NCI-H226 (cell line): ENCODE measurements at regions not wholly inside any gene's neighbourhood (a gene's known extent, or its start where the extent isn't known, plus 50 kb on each side); places are given as distances from the start of the nearest gene placed in this dataset.
"Not testable (repeated sequence)": the region's sequence is repeated elsewhere in the genome, so short reads cannot be mapped to it uniquely, and the experiment has no call there.

ENCODE experiments used
- DNase-seq: peaks from one replicate; pipeline ENCODE4 v3.0.0-alpha.2; 2015

DNA sequence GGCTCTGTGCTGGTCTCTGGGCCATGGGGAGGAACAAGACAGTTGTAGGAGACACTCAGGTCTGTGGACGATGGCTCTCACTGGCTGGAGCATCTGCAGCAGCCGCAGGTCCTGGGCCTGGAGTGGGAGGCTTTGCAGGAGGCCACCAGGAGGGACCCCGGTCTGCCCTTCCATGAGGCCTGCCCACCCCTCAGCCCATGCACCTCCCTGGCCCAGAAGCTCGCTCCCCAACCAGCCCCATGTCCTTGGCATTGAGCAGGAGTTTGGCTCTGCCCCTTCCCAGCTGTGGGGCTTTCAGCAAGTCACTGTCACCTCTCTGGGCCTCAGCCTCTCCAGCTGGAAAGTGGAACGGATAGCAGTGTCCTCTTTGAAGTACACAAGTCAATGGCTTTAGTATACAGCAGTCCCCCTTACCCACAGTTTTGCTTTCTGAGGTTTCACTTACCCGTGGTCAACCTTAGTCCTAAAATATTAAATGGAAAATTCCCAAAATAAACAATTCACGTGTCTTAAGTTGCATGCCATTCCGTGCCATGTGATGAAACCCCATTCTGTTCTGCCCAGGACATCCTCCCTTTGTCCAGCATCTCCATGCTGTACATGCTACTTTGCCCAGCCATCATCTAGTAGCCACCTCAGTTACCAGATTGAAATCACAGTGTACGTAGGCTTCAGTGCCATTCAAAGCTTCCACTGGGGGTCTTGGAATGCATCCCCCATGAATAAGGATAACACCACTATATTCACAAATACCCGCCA is 104.0 kb downstream of the CPZ start:
- DNase-seq = no peak

DNA sequence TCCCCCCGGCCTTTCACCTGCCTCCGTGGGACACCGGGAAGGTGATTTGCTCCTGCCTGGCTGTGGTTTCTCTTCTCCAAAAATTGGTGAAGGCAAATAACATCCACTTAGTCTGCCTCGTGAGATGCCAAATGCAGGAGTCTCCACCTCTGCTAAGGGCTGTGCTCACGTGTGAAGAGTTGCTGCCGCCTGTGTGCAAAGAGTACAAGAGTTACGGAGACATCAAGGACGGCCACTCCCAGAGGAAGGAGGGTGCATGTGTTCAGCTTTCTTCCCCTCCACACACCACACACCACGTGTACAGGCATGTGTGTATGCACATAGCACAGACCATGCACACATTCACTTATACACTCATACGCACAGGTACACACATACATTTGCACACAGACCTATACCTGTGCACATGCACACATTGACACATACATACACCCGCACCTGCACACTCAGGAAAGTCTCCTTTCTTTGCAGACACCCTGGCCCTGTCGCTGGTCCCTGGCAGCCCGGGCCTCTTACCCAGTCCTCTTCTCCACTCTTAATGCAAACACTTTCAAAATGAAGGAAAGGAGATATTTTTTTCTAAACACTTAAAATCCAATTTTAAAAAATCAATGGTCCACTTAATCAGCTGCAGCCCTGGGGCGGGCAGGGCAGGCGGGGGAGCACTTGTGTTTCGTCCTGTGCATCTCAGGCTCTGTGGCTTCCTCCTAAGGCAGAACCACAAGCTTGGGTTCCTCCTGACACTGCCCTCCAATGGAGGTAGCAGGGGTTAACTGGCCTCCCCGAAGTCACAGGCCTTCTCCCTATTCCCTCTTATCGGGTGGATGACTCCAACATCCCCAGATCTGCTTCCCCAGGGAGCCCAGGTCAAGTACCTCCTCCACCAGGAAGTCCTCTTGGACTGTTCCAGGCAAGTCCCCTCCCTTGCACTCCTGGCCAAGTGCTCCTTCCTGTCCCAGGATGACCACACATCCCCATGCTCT is 103.0 kb downstream of the CPZ start:
- no peak for DNase-seq

DNA sequence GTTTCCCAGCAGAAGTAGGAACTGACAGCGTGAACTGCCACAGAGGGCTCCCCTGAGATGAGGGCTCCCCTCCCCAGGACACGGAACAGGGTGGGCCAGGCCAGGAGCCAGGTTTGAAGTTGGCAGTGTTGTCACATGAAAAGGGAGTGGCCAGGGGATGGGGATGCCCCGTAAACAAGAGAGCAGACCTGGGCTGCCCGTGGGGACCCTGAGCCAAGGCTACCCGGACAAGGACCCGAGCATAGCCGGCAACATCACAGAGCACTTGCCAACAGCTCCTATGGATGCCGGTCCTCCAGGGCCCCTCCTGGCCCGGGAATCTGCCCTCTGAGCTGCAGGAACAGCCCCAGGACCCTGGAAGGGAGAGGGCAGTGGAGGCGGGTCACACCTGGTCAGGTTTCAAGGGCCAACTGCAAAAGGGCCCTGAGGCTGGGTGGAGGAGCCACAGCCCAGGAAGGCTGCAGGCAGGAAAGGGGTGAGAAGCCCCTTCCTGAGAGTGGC is 102.1 kb downstream of the CPZ start:
- DNase-seq = no peak

DNA sequence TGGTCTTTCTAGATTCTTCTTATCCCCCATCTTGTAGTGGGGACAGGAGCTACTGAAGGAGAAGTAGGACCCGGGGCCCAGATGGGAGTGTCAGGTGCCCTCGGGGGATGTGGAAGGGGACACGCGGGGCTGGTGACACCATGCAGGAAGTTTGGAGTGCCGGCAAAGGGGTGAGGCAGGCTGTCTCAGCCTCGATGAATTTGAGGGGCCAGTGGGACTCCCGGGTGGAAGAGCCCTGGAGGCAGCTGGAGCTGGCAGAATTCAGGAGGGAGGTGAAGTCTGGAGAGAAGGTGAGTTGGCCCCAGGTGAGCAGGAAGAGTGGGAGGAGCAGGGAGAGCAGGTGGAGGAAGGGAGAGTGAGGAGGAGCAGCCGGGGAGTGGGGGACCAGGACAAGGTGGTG is 101.7 kb downstream of the CPZ start:
- DNase-seq = no peak

DNA sequence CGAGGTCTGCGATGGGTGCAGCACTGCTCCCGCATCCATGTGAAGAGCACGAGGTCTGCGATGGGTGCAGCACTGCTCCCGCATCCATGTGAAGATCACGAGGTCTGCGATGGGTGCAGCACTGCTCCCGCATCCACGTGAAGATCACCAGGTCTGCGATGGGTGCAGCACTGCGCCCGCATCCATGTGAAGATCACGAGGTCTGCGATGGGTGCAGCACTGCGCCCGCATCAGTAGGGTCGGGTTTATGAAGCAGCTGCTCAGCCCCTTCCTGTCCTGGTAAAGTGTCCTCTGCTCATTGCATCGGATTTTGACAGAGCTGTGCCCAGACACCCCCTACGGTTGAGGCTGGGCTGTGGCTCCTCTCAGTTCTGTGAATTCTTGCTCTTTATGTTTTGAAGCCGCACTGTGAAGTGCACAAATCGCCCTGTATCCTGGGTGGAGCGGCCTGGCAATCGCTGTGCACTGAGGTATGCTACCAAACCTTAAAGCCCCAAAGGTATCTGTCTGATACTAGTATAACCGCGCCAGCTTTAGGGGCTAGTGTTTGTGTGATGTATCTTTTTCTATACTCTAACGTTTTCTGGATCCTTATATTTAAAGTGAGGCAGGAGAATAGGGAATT is 98.7 kb downstream of the CPZ start:
- no peak for DNase-seq

GRCh38 chr4:8690216-8691150 is 97.9 kb downstream of the CPZ start:
- DNase-seq = no peak

DNA sequence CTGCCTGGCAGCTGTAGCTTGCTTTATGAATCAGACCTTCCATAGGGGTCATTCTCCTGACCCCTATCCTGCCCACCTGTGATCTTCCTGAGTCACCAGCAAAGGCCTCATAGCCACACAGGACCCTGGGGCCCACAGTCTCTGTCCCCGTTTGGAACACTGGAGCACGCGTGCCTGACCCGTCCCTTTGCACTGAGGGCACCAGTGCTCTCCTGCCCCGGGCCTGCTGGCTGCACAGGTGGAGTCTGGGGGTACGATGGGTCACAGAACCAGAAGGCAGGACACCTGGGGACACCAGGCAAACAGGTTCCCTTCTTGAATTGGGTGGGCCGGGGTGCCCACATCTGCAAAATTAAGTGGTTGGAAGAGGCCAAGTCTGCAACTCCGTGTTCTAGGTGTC is 97.2 kb downstream of the CPZ start:
- no peak for DNase-seq

DNA sequence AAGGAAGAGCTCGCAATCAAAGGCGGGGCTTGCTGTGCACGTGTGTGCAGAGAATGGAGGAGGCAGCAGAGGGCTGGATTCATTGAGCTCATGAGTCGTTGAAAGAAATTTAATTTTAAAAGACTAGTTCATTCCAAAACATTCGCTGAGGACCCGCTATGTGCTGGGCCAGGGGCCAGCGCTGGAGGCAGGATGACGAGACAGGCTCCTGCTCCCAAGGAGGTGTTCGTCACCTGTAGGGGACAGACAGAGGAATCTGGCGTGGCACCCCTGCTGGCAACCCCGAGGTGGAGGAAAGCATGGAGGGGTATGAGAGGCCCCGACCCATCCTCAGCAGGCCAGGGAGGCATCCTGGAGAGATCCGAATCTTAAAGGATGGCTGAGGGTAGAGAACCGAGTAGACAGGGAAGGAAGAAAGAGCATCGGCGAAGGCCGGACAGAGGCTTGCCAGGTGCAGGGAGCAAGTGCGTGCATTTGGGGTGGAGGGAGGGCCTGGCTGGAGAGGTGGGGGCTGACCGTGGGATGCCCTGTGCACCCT is 96.4 kb downstream of the CPZ start:
- DNase-seq = no peak

DNA sequence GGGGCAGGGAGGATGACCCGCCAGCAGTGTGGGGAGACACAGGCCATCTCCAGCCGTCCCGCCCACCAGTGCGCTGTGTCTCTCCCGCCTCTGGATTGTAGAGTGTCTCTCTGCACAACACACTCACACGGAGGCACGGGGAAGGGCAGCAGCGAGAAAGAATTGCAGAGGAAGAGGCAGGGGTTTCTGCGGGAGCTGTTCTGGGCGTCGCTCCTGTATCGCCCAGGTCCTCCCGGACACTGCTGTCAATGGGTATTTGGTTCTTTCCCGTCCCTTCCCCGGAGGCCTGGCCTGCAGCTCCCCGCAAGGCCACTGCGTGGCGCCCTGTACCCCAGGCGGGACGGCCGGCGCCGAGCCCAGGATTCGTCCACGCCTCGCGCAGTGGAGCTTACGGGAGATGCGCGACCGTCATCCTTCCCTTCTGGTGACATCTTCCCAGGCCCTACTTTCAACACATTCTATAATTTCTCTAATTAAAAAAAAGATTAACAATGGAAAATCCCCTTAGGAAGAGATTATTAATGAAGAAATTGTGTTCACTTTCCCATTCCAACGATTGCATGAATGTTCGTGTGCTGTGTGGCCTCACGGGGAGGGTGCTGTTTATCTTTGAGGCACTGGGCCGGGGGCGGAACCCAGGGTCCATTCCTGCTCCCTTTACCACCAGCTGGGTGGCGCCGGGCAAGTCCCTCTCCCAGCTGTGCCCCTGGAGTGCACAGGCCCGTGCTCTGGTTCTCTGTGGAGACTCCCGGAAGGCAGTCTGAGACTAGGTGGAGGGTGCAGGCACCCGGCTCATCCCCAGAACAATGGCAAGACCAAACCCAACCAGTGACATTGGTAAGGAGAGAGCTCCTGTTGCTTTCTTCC is 95.7 kb downstream of the CPZ start:
- DNase-seq = no peak

DNA sequence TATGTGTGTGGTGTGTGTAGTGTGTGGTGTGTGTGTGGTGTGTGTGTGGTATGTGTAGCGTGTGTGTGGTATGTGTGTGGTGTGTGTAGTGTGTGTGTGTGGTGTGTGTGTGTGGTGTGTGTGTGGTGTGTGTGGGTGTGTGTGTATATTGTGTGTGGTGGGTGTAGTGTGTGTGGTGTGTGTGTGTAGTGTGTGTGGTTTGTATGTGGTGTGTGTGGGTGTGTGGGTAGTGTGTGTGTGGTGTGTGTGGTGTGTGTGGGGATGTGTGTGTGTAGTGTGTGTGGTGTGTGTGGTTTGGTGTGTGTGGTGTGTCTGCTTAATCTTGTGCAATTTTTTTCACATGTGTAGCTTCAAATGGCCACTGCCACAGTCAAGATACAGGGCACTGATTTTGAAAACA is 94.5 kb downstream of the CPZ start:
- DNase-seq = no peak

GRCh38 chr4:8685831-8686230 is 93.3 kb downstream of the CPZ start:
- DNase-seq = no peak

DNA sequence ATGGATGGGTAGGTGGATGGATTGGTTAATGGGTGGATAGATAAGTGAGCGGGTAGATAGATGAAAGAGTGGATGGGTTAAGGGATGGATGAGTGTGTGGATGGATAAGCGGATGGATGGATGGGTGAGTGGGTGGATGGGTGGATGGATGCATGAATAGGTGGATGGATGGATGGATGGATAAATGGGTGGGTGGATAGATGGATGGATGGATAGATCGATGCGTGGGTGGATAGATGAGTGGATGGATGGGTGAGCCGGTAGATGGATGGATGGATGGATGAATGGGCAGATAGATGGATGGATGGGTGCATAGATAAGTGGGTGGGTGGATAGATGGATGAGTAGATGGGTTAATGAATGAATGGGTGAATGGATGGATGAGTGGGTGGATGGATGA is 90.9 kb downstream of the CPZ start:
- DNase-seq = no peak

GRCh38 chr4:8682725-8683124 is 90.2 kb downstream of the CPZ start:
- DNase-seq = no peak

DNA sequence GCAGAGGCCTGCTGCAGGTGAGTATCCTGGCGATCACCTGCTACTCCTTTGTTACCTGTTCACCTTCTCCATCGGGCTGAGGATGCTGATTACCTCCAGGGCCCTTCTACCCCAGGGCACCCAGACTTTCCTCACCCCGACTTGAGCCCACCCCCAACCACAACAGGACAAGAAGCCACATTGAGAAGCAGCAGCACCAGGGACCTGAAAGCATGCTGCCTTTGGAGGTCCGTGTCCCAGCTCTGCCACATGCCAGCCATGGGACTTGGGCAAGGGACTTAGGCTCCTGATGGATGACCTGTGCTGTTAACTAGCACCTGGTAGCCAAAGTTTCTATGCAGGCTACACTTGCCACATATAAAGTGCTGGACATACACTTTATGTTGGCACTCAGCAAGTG is 89.7 kb downstream of the CPZ start:
- no peak for DNase-seq

DNA sequence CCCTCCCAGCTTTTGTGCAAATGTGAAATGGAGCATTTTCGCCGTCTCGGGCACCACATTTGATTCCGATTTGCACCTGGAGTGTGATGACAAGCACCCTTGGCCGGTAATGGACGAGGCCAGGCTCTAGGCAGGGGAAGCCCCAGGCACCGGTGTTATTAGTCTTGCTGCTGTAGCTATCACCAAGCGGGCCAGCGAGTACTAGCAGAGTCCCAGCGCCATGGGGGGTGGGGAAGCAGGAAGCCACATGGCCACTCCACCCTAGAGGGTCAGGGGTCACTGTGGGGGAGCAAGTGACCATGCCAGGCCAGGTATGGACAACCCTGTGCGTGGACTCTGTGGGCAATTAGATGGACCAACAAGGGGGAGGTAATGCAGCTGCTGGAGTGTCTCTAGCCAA is 88.8 kb downstream of the CPZ start:
- no peak for DNase-seq

- DNase-seq = no peak
These were observed 86.5 kb downstream of the CPZ start for GRCh38 chr4:8679032-8679431.

GRCh38 chr4:8676676-8677075 is 84.1 kb downstream of the CPZ start:
- no peak for DNase-seq

GRCh38 chr4:8675906-8676305 is 83.3 kb downstream of the CPZ start:
- no peak for DNase-seq

DNA sequence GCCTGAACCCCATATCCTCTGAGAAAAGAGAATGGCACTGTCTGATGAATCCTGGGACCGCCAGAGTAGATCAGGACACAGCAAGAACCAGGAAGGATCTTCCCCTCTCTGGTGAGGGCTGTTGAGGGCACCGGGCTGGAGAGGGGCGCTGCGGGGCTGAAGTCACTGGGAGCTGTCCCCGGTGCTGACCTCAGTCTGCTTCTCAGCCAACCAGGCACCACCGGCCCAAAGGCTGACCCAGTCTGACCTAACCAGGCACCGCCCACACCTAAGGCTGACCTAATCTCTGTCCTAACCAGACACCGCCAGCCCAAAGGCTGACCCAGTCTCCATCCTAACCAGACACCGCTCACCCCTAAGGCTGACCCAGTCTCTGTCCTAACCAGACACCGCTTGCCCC is 82.8 kb downstream of the CPZ start:
- DNase-seq = no peak

DNA sequence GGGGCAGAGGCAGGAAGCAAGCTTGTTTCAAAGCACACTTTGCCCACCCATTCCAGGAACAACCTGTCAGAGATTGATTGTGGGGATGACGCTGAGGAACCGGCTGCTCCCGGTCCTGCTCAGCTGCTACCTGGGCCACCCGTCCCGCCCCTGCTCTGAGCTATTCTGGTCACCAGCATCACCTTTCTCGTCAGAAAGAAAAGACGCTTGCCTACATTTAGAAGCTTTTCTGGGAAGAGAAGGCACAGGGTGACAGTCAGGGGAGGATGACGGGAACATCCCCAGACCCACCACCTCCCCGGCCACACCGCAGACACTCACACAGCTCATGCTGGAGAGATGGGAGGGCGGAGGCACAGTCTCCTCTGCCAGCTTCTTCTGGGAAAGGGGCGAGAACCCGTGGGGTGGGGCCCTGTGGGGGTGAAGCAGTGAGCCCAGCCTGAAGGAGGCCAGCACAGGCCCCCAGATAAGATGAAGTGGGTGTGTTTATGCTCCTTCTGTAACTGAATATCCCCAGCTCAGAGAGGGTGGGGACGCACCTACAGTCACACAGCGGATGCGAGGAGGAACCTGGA is 81.8 kb downstream of the CPZ start:
- no peak for DNase-seq

DNA sequence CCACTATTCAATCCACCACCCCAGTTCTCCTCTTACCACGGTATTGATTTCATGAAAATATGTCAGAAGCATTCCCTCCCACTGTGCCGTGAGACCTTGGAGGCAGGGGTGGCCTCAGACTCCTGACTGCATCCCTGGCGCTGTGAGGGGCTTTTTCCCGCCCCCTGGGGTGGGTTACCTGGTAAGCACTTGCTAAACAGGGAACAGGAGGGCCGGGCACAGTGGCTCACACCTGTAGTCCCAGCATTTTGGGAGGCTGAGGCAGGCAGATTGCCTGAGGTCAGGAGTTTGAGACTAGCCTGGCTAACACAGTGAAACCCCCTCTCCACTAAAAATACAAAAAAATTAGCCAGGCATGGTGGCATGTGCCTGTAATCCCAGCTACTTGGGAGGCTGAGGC is 80.5 kb downstream of the CPZ start:
- DNase-seq = not testable (repeated sequence)
